HG03175 (cell line): ENCODE measurements at regions not wholly inside any gene's neighbourhood (a gene's known extent, or its start where the extent isn't known, plus 50 kb on each side); places are given as distances from the start of the nearest gene placed in this dataset.
"Not testable (repeated sequence)": the region's sequence is repeated elsewhere in the genome, so short reads cannot be mapped to it uniquely, and the experiment has no call there.

Experiments used
- ATAC-seq: cut with Tn5 transposase; IDR thresholded peaks from one replicate; pipeline ENCODE4 v1.9.1; 2021; ENCODE audit warnings: mild to moderate bottlenecking, moderate library complexity; ENCODE audit not compliant: unreplicated experiment

GRCh38 chr5:17817990-17818389 is 183.7 kb downstream of the TAF11L14 start:
- no peak for ATAC-seq

GRCh38 chr5:17819783-17820182 is 185.5 kb downstream of the TAF11L14 start:
- ATAC-seq = no peak

- no peak for ATAC-seq
Measured at GRCh38 chr5:17828681-17829080, 194.4 kb downstream of the TAF11L14 start.

- no peak for ATAC-seq
Measured at GRCh38 chr5:17829456-17829855, 195.2 kb downstream of the TAF11L14 start.

- no peak for ATAC-seq
Measured at GRCh38 chr5:17831279-17831678, 197.0 kb downstream of the TAF11L14 start.

- no peak for ATAC-seq
Measured at GRCh38 chr5:17832949-17833745, 198.9 kb downstream of the TAF11L14 start.

GRCh38 chr5:17837757-17838156 is 203.5 kb downstream of the TAF11L14 start:
- ATAC-seq = no peak

- no peak for ATAC-seq
Measured at GRCh38 chr5:17838469-17838868, 204.2 kb downstream of the TAF11L14 start.

GRCh38 chr5:17839848-17840247 is 205.6 kb downstream of the TAF11L14 start:
- no peak for ATAC-seq

GRCh38 chr5:17846496-17846895 is 212.2 kb downstream of the TAF11L14 start:
- ATAC-seq = no peak

- no peak for ATAC-seq
Measured at GRCh38 chr5:17847286-17847685, 213.0 kb downstream of the TAF11L14 start.

- no peak for ATAC-seq
Measured at GRCh38 chr5:17852111-17852510, 217.9 kb downstream of the TAF11L14 start.

GRCh38 chr5:17852740-17853139 is 218.5 kb downstream of the TAF11L14 start:
- no peak for ATAC-seq

- no peak for ATAC-seq
Measured at GRCh38 chr5:17854901-17855300, 220.6 kb downstream of the TAF11L14 start.

GRCh38 chr5:17860660-17861315 is 226.5 kb downstream of the TAF11L14 start:
- ATAC-seq = no peak

GRCh38 chr5:17864903-17865302 is 230.6 kb downstream of the TAF11L14 start:
- ATAC-seq = not testable (repeated sequence)

GRCh38 chr5:17865966-17866365 is 231.7 kb downstream of the TAF11L14 start:
- not testable (repeated sequence) for ATAC-seq

GRCh38 chr5:17872204-17872603 is 237.9 kb downstream of the TAF11L14 start:
- ATAC-seq = no peak

- no peak for ATAC-seq
Measured at GRCh38 chr5:17878541-17878940, 244.3 kb downstream of the TAF11L14 start.

GRCh38 chr5:17879276-17879675 is 245.0 kb downstream of the TAF11L14 start:
- no peak for ATAC-seq

GRCh38 chr5:17880869-17881268 is 246.6 kb downstream of the TAF11L14 start:
- no peak for ATAC-seq

GRCh38 chr5:17882760-17883488 is 248.7 kb downstream of the TAF11L14 start:
- ATAC-seq = no peak
